Myocyte (in vitro differentiated cells): ENCODE measurements at regions not wholly inside any gene's neighbourhood (a gene's known extent, or its start where the extent isn't known, plus 50 kb on each side); places are given as distances from the start of the nearest gene placed in this dataset.

Experiments used
- DNase-seq: peaks from one replicate; pipeline ENCODE4 v3.0.0-alpha.2; 2012; ENCODE audit warnings: low read depth

GRCh38 chr9:36728651-36729520 is 156.2 kb downstream of the MELK start:
- DNase-seq = peak; percentile 72

DNA sequence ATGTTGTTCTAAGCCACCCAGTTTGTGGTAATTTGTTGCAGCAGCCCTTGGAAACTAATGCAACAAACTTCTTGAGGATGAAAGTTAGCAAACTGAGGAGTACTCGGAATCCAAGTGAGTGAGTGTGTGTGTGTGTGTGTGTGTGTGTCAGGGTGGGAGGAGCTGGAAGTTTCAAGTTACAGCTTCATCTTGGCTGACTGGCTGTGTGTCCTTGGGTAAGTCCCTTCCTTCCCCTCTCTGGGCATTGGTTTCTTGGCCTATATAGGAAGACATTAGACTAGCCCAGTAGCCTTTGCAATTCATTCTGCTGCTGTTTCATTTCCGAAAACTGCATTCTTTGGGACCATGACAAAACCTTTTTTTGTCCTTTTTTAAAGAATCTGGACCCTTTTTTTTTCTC is 157.2 kb downstream of the MELK start:
- no peak for DNase-seq

DNA sequence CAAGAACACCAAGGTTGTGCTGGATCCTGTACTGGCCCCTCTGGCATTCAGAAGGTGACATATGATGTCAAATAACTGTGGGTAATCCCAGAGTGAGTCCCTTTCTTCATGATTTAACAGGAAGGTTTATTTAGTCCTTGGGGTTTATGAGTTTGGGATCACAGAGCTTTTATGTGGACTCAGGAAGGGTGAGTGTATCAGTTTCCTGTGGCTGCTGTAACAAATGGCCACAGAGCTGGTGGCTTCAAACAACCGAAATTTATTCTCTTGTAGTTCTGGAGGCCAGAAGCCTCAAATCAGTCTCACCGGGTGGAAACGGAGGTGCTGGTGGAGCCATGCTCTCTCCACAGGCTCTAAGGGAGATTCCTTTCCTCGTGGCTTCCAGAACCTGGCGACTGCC is 157.7 kb downstream of the MELK start:
- DNase-seq = no peak

- DNase-seq = no peak
Measured at GRCh38 chr9:36731068-36731956, 158.6 kb downstream of the MELK start.

- DNase-seq = no peak
Measured at GRCh38 chr9:36734737-36735136, 162.0 kb downstream of the MELK start.

- DNase-seq = no peak
Measured at GRCh38 chr9:36736648-36737047, 164.0 kb downstream of the MELK start.

DNA sequence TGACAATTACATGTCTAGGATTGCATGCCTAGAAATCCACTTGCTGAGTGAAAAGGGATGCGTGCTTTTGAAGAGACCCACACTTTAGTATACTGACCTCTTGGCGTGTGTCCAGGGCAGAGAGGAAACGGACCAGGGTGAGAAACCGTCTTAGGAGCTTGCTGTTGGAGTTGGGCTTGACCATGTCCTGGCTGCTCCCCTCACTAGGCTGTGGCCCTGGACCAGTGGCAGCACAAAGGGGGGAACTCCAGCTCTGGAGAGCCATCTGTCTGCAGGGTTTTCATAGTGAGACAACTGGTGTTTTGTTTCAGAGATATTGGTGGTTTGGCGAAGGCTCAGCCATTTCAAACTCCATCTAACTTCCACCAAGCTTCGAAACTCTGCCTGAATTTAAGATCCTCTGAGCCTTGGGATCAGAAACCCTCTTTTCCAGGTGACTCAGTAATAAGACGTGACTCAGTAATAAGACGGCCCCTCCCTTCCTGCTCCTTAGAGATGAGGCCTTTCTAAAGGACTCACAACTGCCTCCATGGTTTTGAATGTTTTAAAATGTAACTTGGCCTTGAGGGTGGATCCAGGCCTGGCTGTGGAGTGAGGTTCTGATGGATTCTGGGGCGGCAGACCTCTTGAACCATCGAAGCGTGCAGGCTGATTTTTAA is 165.8 kb downstream of the MELK start:
- DNase-seq = no peak

DNA sequence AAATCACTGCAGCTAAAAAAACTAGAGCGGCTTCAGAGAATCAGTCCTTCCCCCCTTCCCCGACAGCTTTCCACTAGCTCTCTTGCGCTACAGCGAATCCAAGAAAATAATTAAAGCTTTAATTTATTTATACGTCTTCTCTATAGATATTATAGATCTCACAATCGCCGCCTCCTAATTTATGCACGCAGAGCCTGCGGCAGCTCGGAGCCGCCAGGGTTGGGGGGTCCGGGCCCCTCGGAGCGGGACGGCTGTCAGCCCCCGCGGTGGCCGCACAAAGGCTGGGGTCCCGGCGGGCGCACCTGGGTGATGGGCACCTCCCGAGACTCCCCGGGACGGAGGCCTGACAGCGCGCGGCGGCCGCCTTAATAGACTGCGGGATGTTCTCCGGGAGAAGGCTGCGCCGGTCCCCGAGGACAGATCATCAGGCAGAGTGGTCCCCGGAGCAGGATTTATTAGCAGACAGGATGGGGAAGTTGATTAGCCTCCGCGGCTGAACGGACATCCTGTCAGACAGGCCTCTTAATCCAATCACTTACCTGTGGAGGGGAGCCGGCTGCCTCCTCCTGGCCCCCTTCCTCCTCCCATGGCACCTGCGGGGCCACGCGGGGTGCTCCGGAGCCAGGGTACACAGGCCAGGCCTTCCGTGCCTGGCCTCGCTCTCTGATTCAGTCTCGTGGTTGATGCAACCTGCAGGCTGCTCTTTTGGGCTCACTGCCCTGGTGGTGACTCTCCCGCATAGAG is 166.8 kb downstream of the MELK start:
- no peak for DNase-seq

- DNase-seq = no peak
Measured at GRCh38 chr9:36742264-36742663, 169.6 kb downstream of the MELK start.

DNA sequence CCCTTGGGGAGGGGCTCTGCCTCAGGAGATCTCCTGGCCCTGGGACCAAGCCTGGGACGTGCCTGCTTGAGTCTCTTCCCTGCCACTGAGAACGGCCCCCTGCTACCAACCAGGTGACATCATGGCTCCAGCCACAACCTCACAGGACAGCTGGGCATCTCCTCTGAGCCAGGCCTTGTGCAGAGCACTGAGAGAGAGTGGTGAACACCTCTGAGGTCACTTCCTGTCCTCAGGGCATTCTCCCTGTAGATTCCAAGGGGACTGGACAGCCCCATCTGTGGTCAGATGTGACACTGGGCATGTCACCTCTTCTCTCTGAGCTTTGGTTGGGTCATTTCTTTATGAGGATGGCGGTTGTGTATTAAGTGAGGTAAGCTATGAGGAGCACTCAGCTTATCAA is 172.0 kb downstream of the MELK start:
- DNase-seq = no peak

- DNase-seq = no peak
Measured at GRCh38 chr9:36745977-36746376, 173.3 kb downstream of the MELK start.

- no peak for DNase-seq
Measured at GRCh38 chr9:36746415-36746814, 173.7 kb downstream of the MELK start.

GRCh38 chr9:36748322-36748899 is 175.7 kb downstream of the MELK start:
- peak; percentile 79 for DNase-seq

- no peak for DNase-seq
Measured at GRCh38 chr9:36749461-36749860, 176.8 kb downstream of the MELK start.

- DNase-seq = no peak
Measured at GRCh38 chr9:36750630-36751029, 177.9 kb downstream of the MELK start.

GRCh38 chr9:36755019-36755418 is 182.3 kb downstream of the MELK start:
- DNase-seq = no peak

GRCh38 chr9:36759141-36759540 is 186.4 kb downstream of the MELK start:
- no peak for DNase-seq

DNA sequence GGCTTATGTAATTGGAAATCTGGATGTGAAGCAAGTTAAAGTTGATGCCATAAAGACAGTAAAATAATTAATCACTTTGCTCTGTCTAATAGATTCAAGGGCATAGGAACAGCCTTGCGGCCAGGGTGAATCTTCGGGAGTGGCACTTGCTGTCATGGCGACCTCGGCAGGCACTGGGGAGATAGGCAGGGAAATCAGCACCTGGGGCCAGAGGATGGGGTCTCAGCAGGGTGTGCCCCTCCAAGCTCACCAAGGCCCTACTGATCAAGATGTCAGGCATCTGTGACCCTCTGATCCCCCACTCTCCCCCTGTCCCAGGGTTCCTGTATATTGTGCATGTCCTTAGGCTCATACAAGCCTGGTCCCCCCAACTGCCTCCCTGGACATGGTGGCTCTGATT is 187.3 kb downstream of the MELK start:
- DNase-seq = no peak

- no peak for DNase-seq
Measured at GRCh38 chr9:36760667-36761420, 188.1 kb downstream of the MELK start.

DNA sequence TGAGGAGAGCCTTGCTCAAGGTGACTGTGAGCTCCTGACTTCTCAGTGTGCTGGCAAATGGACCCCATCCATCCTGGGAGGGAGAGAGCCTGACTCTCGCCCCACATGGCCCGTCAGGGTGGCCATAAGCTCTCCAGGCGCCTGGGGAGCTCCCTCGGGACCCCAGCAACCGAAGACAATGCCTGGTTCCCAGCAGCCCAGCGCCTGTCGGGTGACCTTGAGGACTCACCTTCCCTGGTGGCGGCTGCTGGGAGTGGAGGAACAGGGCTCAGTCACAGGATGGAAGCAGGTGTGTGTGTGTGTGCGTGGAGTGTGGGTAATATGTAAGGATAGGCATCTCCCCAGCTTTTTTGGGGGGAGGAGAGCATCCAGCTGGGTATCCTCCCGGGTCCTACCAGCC is 190.3 kb downstream of the MELK start:
- DNase-seq = no peak
